GM23338 (cell line): ENCODE measurements at regions not wholly inside any gene's neighbourhood (a gene's known extent, or its start where the extent isn't known, plus 50 kb on each side); places are given as distances from the start of the nearest gene placed in this dataset.

Experiments used
- ATAC-seq: fragments of 200-7000 bp; cut with Tn5 transposase; 3 replicates; pipeline ENCODE4 v1.9.1; 2020
- DNase-seq: peaks from one replicate; pipeline ENCODE4 v3.0.0-alpha.2; 2015; ENCODE audit warnings: low spot score
- H2AFZ ChIP-seq: fragments of 200-600 bp; sonication (generic); 2 replicates; pipeline ENCODE4 v1.8.0; 2016; ENCODE audit warnings: antibody characterized with exemption, mild to moderate bottlenecking, moderate library complexity
- H3F3A ChIP-seq: fragments of 200-600 bp; sonication (generic); replicated peaks from 2 replicates; pipeline ENCODE4 v1.8.0; 2017; ENCODE audit warnings: antibody characterized with exemption, mixed run types, low read depth
- H3K27ac ChIP-seq: fragments of 200-600 bp; sonication (generic); 2 replicates; pipeline ENCODE4 v1.6.1; 2016; ENCODE audit warnings: low read depth
- H3K27me3 ChIP-seq: fragments of 200-600 bp; sonication (generic); 2 replicates; pipeline ENCODE4 v1.8.0; 2016; ENCODE audit warnings: mild to moderate bottlenecking, mixed run types, moderate library complexity; ENCODE audit not compliant: insufficient read depth
- H3K36me3 ChIP-seq: fragments of 200-600 bp; sonication (generic); 2 replicates; pipeline ENCODE4 v1.8.0; 2016; ENCODE audit warnings: mild to moderate bottlenecking; ENCODE audit not compliant: insufficient read depth
- H3K4me1 ChIP-seq: fragments of 200-600 bp; sonication (generic); 2 replicates; pipeline ENCODE4 v1.8.0; 2016; ENCODE audit warnings: mild to moderate bottlenecking, moderate library complexity; ENCODE audit not compliant: insufficient read depth
- H3K4me2 ChIP-seq: fragments of 200-600 bp; sonication (generic); 2 replicates; pipeline ENCODE4 v1.7.1; 2017; ENCODE audit warnings: mixed run types
- H3K4me3 ChIP-seq: fragments of 200-600 bp; sonication (generic); 2 replicates; pipeline ENCODE4 v1.6.1; 2016; ENCODE audit warnings: mixed run types
- H3K79me2 ChIP-seq: fragments of 200-600 bp; sonication (generic); replicated peaks from 2 replicates; pipeline ENCODE4 v1.8.0; 2017; ENCODE audit warnings: mild to moderate bottlenecking; ENCODE audit not compliant: insufficient read depth
- H3K9me2 ChIP-seq: fragments of 200-600 bp; sonication (generic); 2 replicates; pipeline ENCODE4 v1.8.0; 2017; ENCODE audit not compliant: insufficient read depth
- H4K20me1 ChIP-seq: fragments of 200-600 bp; sonication (generic); replicated peaks from 2 replicates; pipeline ENCODE4 v1.8.0; 2017; ENCODE audit warnings: mild to moderate bottlenecking; ENCODE audit not compliant: insufficient read depth
- H3K27ac Mint-ChIP-seq: 2 replicates; pipeline ENCODE4 v1.8.0; 2020; ENCODE audit warnings: inconsistent platforms, mild to moderate bottlenecking, moderate library complexity, mixed read lengths
- H3K27me3 Mint-ChIP-seq: 3 replicates; pipeline ENCODE4 v1.8.0; 2022; ENCODE audit warnings: low read depth, mild to moderate bottlenecking, moderate library complexity, mixed read lengths, inconsistent platforms; ENCODE audit not compliant: insufficient read depth, poor library complexity
- H3K36me3 Mint-ChIP-seq: 3 replicates; pipeline ENCODE4 v1.8.0; 2021; ENCODE audit warnings: low read depth, mild to moderate bottlenecking, inconsistent platforms, moderate library complexity, mixed read lengths
- H3K4me1 Mint-ChIP-seq: 3 replicates; pipeline ENCODE4 v1.8.0; 2020; ENCODE audit warnings: mild to moderate bottlenecking, inconsistent platforms, mixed read lengths
- H3K4me3 Mint-ChIP-seq: 3 replicates; pipeline ENCODE4 v1.8.0; 2021; ENCODE audit warnings: moderate library complexity, mild to moderate bottlenecking, inconsistent platforms, mixed read lengths
- H3K9me3 Mint-ChIP-seq: 3 replicates; pipeline ENCODE4 v1.8.0; 2020; ENCODE audit warnings: moderate library complexity, mild to moderate bottlenecking, inconsistent platforms, mixed read lengths
- CREB1 ChIP-seq: fragments of 250-450 bp; sonication (Bioruptor Pico); IDR thresholded peaks from 2 replicates; pipeline ENCODE4 v1.5.0; 2020; ENCODE audit warnings: low read depth, mild to moderate bottlenecking, moderate library complexity
- EZH2 ChIP-seq: fragments of 200-600 bp; sonication (generic); IDR thresholded peaks from one replicate; pipeline ENCODE4 v1.8.0; 2017; ENCODE audit warnings: antibody characterized with exemption, mild to moderate bottlenecking, low read depth; ENCODE audit not compliant: unreplicated experiment
- EZH2phosphoT487 ChIP-seq: fragments of 200-600 bp; sonication (generic); IDR thresholded peaks from one replicate; pipeline ENCODE4 v1.8.1; 2018; ENCODE audit warnings: antibody characterized with exemption; ENCODE audit not compliant: unreplicated experiment
- JUNB ChIP-seq: IDR thresholded peaks from one replicate; pipeline ENCODE4 v1.6.1; 2016; ENCODE audit warnings: antibody characterized with exemption; ENCODE audit not compliant: unreplicated experiment
- NANOG ChIP-seq: IDR thresholded peaks from 2 replicates; pipeline ENCODE4 v1.6.1; 2016; ENCODE audit warnings: antibody characterized with exemption, borderline replicate concordance
- POLR2AphosphoS5 ChIP-seq: IDR thresholded peaks from 2 replicates; pipeline ENCODE4 v1.6.1; 2016; ENCODE audit warnings: antibody characterized with exemption, low read depth
- REST ChIP-seq: IDR thresholded peaks from one replicate; pipeline ENCODE4 v1.6.1; 2018; ENCODE audit warnings: antibody characterized with exemption; ENCODE audit not compliant: unreplicated experiment
- STAT1 ChIP-seq: IDR thresholded peaks from one replicate; pipeline ENCODE4 v1.6.1; 2016; ENCODE audit warnings: antibody characterized with exemption; ENCODE audit not compliant: unreplicated experiment
- ZNF114 ChIP-seq: fragments of 250-450 bp; sonication (Bioruptor Pico); IDR thresholded peaks from 2 replicates; pipeline ENCODE4 v1.5.0; 2020; ENCODE audit warnings: mild to moderate bottlenecking, moderate library complexity
- ZNF331 ChIP-seq: fragments of 250-450 bp; sonication (Bioruptor Pico); IDR thresholded peaks from 2 replicates; pipeline ENCODE4 v1.5.0; 2020; ENCODE audit warnings: low read depth, mild to moderate bottlenecking, moderate library complexity
- ZNF462 ChIP-seq: fragments of 250-450 bp; sonication (Bioruptor Pico); IDR thresholded peaks from 2 replicates; pipeline ENCODE4 v1.5.0; 2020; ENCODE audit warnings: mild to moderate bottlenecking, moderate library complexity
- TF ChIP-seq, protein P1 (sequence below), 2 experiments: fragments of 200-600 bp in 1 of 2; sonication (generic) in 1 of 2; conservative IDR thresholded peaks; 2 replicates each; pipeline versions ENCODE4 v1.5.1 to v1.6.1; 2016 to 2017; ENCODE audit warnings: antibody characterized with exemption in 2 of 2, low read depth in 2 of 2, mild to moderate bottlenecking in 2 of 2, moderate library complexity in 1 of 2
- TF ChIP-seq, protein P2 (sequence below): IDR thresholded peaks from 2 replicates; pipeline ENCODE4 v1.6.1; 2016; ENCODE audit warnings: antibody characterized with exemption

GRCh38 chr5:6858419-6858818 lies 145.2 kb downstream of the TENT4A start:
- Histone ChIP-seq H2AFZ (no peak overlapping the region), H4K20me1 (no peaks in the 10 kb centered on the region), H3K27ac (no peak overlapping the region), H3K79me2 (no peaks in the 10 kb centered on the region), H3K9me2 (no peaks in the 10 kb centered on the region), H3K4me3 (no peak overlapping the region), H3K4me2 (no peak overlapping the region), H3F3A (no peaks in the 10 kb centered on the region), H3K27me3 (no peaks in the 10 kb centered on the region), H3K4me1 (no peaks in the 10 kb centered on the region), H3K36me3 (no peaks in the 10 kb centered on the region)
- Mint-ChIP-seq H3K9me3 (peaks cover 31% of the 10 kb centered on the region), H3K36me3 (peaks cover 17% of the 10 kb centered on the region), H3K27me3 (peaks cover 6% of the 10 kb centered on the region), H3K4me3 (no peak overlapping the region), H3K27ac (no peak overlapping the region), H3K4me1 (no peaks in the 10 kb centered on the region)
- TF ChIP-seq ZNF462 (CRISPR knock-in tag) (no peak), JUNB (no peak), ZNF331 (CRISPR knock-in tag) (no peak), EZH2phosphoT487 (no peak), CREB1 (CRISPR knock-in tag) (no peak), STAT1 (no peak), EZH2 (no peak), NANOG (no peak), REST (no peak), POLR2AphosphoS5 (no peak), ZNF114 (CRISPR knock-in tag) (no peak)
- TF ChIP-seq, protein P1, sequence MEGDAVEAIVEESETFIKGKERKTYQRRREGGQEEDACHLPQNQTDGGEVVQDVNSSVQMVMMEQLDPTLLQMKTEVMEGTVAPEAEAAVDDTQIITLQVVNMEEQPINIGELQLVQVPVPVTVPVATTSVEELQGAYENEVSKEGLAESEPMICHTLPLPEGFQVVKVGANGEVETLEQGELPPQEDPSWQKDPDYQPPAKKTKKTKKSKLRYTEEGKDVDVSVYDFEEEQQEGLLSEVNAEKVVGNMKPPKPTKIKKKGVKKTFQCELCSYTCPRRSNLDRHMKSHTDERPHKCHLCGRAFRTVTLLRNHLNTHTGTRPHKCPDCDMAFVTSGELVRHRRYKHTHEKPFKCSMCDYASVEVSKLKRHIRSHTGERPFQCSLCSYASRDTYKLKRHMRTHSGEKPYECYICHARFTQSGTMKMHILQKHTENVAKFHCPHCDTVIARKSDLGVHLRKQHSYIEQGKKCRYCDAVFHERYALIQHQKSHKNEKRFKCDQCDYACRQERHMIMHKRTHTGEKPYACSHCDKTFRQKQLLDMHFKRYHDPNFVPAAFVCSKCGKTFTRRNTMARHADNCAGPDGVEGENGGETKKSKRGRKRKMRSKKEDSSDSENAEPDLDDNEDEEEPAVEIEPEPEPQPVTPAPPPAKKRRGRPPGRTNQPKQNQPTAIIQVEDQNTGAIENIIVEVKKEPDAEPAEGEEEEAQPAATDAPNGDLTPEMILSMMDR (conservative IDR thresholded peaks at IDR 0.05; ENCODE audit: low read depth in 2 of 2), result no peak
- TF ChIP-seq, protein P2, sequence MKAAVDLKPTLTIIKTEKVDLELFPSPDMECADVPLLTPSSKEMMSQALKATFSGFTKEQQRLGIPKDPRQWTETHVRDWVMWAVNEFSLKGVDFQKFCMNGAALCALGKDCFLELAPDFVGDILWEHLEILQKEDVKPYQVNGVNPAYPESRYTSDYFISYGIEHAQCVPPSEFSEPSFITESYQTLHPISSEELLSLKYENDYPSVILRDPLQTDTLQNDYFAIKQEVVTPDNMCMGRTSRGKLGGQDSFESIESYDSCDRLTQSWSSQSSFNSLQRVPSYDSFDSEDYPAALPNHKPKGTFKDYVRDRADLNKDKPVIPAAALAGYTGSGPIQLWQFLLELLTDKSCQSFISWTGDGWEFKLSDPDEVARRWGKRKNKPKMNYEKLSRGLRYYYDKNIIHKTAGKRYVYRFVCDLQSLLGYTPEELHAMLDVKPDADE, result no peak
- no peak for DNase-seq
- ATAC-seq, result no peak
